Cardiac septum (tissue), 1 donor: ENCODE measurements at regions not wholly inside any gene's neighbourhood (a gene's known extent, or its start where the extent isn't known, plus 50 kb on each side); places are given as distances from the start of the nearest gene placed in this dataset.
"Not testable (repeated sequence)": the region's sequence is repeated elsewhere in the genome, so short reads cannot be mapped to it uniquely, and the experiment has no call there.

Experiments
- DNase-seq: peaks from one replicate; pipeline ENCODE4 v3.0.0-alpha.2; 2020; ENCODE audit warnings: low spot score
- intact Hi-C: fragments of 100-400 bp; cut with DNase I; formaldehyde crosslinking; loops from one replicate; pipeline ENCODE4 v1.14.0; 2022
- donor health status: DM: no; HTN: no; CAD: no.

DNA sequence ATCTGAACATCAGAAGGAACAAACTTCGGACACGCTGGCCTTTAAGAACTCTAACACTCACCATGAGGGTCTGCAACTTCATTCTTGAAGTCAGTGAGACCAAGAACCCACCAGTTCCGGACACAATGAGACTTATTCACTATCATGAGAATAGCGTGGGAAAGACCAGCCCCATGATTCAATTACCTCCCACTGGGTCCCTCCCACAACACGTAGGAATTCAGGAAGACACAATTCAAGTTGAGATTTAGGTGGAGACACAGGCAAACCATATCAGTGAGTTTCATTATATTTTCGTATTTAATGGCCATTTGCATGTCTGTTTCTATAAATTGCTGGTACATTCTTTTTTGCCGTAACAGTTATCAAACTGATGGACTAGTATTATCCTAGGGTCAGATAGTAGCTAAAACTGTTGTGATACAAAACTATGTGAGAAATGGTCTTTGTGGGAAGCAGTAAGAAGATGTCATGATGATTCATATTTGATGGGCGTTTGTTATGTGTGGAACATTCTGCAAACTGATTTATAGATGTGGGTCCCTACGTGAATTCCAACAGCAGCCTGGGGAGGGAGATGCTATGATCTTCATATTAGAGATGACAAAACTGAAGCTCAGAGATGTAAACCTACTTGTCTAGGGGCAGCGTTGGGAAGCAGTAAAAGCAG is 282.4 kb upstream of the TMEM132C start:
- intact Hi-C loops: no loop called here
- no peak for DNase-seq

DNA sequence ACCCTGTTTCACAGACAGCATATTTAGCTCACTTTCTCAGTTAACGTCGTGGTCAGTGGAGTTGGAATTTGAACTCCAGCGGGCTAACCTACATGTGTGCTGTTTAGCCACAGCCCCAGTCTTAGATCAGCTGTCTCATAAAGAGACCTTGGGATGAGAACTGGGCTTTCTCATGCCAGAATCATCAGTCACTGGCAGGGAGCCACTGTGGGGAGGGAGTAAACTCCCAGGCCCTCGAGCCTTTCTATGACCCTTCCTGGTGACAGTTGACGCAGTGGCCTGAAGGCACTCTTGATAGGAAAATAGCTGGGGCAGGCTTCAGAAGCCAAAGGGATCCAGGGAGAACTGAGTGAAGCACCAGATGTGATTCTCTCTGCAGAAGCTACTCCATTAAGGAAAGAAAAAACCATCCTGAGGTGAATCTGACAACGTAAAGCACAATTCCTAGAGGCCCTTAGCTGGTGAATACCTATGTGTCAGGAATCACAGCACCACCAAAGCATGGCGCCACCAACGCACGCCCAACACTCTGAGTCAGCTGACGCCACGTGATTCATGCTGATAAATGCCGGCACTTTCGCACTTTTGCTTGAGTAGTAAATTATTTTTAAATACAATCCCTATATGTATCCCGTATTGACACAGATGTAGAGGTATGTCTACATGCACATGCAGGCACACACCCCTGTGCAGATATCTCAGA is 279.6 kb upstream of the TMEM132C start:
- no peak for DNase-seq

DNA sequence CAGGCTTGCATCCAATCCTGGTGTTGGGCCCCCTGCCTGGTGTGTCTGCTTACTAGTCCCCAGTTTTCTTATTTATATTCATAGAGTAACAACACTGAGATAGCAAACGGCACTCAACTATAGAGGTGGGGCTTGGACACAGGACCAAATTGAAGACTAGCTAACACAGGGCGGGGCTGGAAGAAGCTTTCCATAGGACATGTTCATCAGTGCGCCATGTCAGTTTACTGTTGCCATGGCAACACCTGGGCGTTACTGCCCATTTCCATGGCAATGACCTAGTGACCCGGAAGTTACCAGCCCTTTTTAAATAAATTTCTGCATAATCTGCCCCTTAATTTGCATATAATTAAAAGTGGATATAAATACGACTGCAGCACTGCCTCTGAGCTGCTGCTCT is 275.5 kb upstream of the TMEM132C start:
- intact Hi-C loops: no loop called here

More for the DNA sequence above, 279.6 kb upstream of the TMEM132C start:
- intact Hi-C loops: no loop called here

DNA sequence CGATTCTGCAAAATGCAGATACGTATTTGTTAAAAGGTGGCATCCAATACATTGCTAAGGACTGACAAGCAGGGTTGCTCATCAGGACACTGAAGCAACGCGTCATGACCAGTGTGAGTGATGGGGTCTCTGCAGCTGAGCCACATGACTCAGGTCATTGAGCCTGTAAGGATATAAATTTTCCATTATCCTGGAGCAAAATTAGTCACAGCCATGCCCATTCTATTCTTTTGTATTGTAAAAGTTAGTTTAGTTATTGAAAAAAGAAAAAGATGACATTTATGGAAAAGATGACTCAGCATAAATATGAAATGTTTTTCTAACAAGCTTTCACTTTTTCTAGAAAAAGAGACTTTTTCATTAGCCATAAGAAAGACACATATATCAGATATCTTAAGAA is 268.0 kb upstream of the TMEM132C start:
- intact Hi-C loops: no loop called here
- no peak for DNase-seq

More for the DNA sequence above, 275.5 kb upstream of the TMEM132C start:
- no peak for DNase-seq

DNA sequence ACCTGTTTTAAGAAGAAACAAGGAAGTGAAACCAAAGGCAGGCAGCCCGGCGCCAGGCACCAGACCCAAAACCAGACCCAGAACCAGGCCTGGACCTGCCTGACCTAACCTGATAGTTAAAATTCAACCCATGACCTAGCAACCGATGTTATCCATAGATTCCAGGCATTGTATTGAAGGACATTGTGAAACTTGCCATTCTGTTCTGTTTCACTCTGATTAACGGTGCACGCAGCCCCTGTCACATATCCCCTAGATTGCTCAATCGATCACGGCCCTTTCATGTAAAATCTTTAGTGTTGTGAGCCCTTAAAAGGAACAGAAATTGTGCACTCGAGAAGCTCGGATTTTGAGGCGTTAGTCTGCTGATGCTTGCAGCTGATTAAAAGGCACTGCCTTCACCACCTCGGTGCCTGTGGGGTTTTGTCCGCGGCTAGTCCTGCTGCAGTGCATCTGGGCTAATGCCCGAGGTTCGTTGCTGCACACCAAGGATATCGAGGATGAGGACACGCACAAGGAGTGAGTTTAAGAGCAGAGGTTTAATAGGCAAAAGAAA is 262.5 kb upstream of the TMEM132C start:
- intact Hi-C loops: no loop called here
- DNase-seq: no peak

DNA sequence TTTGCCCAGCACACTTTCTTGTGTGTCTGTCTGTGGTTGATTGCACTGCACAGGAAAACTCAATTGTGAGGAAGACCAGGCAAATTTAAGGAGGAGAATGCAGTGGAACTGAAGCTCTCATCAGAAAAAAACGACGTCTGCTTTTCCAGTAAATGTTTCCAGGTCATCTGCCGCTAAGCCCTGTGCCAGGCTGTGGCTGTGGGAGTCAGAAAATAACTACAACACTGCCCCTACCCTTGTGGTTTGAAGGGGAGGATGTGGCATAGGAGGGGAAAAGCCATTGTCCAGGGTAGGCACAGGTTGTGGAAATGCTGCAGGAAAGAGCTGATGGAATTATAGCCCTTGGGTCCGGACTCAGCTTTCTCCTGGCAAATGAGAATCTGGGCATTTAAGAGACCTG is 259.7 kb upstream of the TMEM132C start:
- intact Hi-C loops: no loop called here
- DNase-seq: no peak

DNA sequence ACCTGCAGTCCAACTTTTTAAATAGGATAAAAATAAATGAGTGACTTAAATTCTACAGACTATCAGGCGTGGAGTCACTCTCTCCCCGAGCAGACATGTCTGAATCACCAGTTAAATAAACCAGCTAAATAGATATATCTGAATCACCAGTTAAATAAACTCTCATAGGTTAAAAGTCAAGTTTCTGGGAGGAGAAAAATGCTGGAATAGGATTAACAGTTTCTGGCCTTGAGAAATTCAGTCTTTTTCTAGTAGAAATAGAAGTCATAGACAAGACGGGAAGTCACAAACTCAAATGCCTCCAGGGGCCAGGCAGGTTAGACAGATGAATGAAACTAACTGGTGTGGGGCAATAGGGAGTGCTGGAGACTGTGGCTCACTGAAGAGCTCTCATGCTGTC is 258.6 kb upstream of the TMEM132C start:
- intact Hi-C loops: no loop called here
- DNase-seq: no peak

DNA sequence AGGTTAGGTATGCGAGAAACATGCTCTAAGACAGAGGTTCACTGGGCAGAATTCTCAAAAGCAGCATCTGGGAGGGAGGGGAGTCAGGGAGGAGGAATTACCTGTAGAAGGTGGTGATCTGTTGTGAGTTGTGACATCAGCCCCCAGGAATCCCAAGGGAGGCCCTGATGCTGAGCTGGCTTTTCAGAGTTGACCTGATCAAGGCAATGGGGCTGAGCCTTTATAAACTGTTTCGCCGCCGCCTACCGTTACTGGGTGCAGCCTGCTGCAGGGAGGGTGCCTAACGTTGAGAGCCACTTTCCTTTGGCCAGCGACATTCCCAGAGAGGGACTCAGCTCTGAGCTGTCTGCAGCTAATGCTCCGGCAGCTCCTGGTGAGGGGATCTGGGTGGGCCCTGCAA is 257.9 kb upstream of the TMEM132C start:
- DNase-seq: no peak
- intact Hi-C loops: no loop called here

DNA sequence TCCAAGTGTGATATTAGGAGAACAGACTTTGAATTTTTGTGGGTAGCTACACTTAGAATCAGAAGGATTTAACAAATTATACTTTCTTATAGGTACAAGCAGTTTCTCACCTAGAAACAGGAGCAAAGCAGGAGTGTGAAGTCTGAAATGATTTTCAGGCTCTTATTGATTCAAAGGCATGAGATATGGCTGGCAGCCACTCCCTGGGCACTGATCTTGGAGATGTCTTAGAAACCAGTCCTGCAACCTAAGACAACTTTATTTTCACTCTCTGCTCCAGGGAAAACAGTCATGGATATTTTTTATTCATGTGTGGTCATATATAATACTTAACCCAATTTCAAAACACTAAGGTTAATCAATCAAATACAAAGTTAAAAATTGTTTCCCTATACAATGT is 254.9 kb upstream of the TMEM132C start:
- intact Hi-C loops: no loop called here

DNA sequence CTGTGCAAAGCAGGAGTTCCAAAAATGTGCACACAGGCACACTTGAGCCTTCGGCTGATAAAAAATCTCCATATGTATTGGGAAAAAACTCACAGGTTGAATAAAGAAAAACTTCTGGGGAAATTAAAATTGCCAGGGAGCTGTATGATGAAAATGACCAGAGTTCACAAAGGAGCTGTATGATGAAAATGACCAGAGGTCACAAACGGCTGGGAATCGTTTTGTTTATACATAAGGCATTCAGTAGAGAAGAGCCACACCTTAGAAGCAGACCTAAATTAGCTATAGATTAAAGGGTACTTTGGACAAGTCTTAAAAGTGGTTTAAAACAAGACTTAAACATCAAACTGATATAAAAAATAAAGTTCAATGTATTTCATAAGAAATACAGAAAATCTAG is 251.7 kb upstream of the TMEM132C start:
- no peak for DNase-seq
- intact Hi-C loops: no loop called here

More for the DNA sequence above, 254.9 kb upstream of the TMEM132C start:
- DNase-seq: no peak

DNA sequence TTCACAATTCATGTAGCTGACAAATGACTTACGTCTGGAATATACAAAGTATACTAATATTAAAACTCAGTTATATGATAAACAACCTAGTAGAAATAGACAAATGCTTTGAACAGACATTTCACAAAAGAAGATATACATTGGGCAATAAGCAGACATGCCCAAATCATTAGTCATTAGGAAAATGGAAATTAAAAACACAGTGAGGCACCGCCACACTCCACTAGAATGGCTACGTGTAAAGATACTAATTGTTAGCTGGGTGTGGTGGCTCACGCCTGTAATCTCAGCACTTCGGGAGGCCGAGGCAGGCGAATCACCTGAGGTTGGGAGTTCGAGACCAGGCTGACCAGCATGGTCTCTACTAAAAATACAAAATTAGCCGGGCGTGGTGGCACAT is 248.9 kb upstream of the TMEM132C start:
- intact Hi-C loops: no loop called here
- DNase-seq: no peak

DNA sequence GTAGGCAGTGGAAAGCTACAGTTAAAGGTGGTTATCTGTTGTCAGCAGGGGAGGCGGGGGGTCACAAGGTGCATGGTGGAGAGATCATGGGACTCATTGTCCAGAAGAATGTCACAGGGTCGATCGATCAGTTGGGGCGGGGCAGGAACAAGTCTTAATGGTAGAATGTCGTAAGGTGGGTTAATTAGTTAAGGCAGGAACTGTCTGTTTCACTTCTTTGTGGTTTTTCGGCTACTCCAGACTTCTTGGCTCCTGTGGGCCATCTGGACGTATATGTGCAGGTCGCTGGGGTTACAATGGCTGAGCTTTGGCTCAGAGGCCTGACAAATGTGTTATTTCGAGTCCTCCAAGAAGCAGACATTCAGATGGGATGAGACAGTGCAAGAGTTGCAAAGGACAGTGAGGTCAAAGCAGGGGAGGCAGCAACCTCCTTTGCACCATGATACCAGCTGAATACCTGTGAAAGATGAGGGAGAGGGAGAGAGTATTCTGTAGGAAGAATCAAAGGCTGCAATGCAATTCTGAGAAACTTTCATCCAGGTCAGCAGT is 246.9 kb upstream of the TMEM132C start:
- DNase-seq: no peak
- intact Hi-C loops: no loop called here

DNA sequence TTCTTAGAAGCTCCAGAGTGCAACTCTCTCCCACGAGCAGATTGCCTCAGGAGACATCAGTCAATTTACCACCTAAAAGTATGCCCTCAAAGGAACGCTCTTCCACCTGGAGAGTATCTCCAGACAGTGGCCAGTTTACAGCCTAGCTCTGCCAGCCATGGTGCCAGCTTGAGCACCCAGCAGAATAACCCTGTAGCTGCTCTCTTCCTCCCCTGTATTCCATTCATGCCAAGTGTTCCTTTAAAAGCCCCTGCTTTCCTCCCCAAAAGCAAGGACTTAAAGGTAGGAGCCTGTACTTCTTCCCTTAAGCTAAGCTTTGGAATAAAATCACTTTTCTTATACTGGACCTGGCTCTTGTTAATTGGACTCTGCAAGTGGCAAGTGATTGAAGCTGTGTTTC is 245.4 kb upstream of the TMEM132C start:
- DNase-seq: no peak
- intact Hi-C loops: no loop called here

DNA sequence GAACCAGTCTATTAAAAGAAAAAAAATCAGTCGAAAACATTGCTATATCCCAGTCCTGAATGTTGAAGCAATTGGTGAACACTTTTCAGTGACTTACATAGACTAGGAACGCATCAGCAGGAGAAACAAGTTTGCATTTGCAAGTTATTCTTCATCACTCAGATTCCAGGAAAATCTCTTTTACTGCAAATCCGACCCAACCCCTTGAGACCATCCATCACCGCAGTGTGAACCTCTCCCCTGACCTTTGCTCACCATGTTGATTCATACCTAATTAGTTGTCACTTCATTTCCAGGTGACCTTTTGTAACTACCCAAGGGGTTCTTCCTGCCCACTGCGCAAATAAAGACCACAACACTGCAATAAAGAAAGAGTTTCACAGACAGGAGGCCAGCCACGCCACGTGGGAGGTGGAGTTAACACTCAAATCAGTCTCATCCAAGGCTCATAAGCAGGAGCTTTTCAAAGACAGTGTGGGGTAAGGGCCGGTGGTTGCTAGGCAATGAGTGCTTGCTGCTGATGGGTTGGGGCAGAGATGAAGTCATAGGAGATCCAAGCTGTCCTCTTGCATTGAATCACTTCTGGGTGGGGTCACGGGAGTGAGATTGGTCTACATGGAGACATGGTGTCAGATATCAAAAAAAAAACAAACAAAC is 241.3 kb upstream of the TMEM132C start:
- DNase-seq: no peak
- intact Hi-C loops: no loop called here

DNA sequence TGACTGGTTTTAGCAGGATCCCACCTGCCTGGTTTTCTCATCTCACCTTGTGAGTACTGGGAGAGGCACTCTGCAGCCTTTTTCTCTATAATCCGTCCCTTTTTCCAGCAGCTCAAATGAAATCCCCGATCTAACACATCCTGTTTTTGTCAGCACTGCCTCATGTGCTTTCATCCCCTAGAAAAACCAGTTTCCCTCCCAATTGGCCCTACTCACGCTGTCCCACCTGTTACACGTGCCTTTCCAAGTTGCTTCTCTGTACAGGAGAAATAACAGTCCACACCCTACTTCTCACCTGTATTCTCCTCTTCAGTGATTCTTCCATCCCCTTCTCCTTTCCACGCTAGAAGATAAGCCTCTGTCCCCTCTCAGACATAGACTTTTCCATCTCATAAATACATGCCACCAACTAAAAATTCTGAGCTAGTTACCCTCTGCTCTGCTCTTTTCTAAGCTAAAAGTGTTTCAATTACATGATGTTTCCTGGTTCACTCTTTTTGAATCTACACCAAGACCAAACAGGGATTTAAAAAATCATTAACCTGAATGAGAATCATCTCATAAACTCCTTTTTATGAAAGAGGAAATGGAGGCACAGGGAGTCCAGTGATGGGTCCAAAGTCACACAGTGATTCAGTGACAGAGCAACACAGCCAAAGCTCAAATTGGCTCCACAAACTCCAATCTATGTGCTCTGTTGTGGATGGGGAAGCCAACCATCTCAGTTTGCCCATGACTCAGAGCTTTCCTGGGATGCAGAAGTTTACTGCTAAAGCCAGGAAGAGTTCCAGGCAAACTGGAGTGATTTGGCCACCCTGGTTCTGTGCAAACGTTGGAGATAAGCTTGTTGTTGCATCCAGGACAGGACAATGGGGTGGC is 240.0 kb upstream of the TMEM132C start:
- intact Hi-C loops: no loop called here
- DNase-seq: no peak

DNA sequence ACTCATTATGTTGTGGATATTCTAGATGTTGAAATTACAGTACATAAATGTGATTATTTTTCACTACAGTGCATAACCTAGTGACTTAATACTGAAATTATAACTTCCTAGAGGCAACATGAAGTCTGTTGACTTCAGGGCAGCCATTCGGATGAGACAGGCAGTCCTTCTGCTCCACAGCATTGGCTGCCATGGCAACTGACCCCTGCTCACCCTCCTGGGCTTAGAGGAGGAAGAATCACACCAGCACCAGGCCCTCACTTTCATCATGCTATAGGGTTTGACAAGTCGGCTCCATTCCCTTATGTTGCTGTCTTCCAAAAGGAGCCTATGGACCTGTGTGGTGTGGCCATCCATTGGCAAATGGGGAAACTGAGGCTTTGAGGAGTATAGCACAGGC is 233.5 kb upstream of the TMEM132C start:
- intact Hi-C loops: no loop called here
- no peak for DNase-seq

DNA sequence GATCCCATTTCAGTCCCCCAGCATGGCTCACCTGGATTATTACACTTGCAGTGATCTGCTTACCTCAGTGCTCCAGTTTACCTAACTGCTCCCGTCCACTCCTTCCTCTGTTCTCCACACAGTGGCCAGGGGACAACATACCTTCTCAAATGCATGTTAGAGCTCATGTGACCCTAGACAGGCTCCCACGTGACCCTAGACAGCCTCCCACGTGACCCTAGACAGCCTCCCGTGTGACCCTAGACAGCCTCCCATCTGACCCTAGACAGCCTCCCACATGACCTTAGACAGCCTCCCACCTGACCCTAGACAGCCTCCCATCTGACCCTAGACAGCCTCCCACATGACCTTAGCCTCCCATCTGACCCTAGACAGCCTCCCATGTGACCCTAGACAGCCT is 226.0 kb upstream of the TMEM132C start:
- intact Hi-C loops: no loop called here
- DNase-seq: no peak

DNA sequence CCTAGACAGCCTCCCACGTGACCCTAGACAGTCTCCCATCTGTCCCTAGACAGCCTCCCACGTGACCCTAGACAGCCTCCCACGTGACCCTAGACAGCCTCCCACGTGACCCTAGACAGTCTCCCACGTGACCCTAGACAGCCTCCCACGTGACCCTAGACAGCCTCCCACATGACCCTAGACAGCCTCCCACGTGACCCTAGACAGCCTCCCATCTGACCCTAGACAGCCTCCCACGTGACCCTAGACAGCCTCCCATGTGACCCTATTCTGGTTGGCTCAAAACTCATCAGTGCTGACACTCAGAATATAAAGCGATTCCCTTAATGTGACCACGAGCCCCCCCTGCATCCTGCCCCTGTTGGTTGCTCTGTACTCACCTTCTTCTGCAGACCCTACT is 224.7 kb upstream of the TMEM132C start:
- DNase-seq, intact Hi-C loops: not testable (repeated sequence)

DNA sequence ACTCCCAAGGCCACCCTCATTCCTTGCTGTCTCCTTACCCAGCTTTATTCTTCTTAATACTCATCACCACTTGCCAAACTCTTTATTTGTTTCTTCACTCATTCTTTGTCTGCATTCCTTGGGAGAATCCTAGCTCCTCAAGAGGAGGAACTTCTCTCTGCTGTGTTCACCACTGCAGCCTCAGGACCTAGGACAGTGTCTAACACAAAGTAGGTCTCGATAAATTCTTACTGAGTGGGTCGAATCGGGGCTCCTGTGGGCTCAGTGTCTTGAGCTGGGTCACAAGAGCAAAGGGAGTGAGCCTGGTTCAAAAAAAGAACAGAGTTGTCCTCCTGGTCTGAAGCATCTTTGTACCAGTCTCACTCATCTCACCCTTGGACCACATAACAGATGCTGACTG is 224.1 kb upstream of the TMEM132C start:
- DNase-seq: no peak
- intact Hi-C loops: no loop called here

DNA sequence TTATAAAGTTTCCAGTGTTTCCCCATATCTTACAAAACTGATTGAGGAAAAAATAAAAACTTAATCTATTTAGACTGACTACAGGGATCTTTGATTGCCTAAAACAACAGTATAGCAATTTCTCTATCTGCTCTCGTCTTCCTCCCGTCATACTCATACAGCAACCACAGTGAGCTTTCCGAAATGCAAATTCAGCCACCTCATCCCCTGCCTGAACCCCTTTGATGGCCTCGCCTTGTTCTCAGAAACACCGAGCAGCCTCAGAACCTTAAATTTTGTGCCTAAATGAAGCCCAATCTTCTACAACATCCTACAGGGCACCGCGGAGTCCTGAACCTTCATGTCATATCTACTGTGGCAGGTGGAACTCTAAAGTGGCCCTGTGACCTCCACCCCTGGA is 223.7 kb upstream of the TMEM132C start:
- DNase-seq: no peak
- intact Hi-C loops: no loop called here
